Stimulated activated CD8-positive, alpha-beta memory T cell treated with anti-CD3 and anti-CD28 coated beads, Interleukin-4, amount 100 ng/mL, for 24 hours (primary cell): ENCODE measurements at regions not wholly inside any gene's neighbourhood (a gene's known extent, or its start where the extent isn't known, plus 50 kb on each side); places are given as distances from the start of the nearest gene placed in this dataset.
"Not testable (repeated sequence)": the region's sequence is repeated elsewhere in the genome, so short reads cannot be mapped to it uniquely, and the experiment has no call there.

Source experiments
- DNase-seq: peaks from one replicate; pipeline ENCODE4 v3.0.0-alpha.2; 2020; ENCODE audit warnings: low read depth

- DNase-seq, result no peak
These were observed 115.4 kb downstream of the GATA6 start for GRCh38 chr18:22284581-22285360.

GRCh38 chr18:22283855-22284254 is 114.5 kb downstream of the GATA6 start:
- DNase-seq, result not testable (repeated sequence)

GRCh38 chr18:22283397-22283796 is 114.0 kb downstream of the GATA6 start:
- no peak for DNase-seq

GRCh38 chr18:22283116-22283395 is 113.7 kb downstream of the GATA6 start:
- DNase-seq, result no peak

GRCh38 chr18:22282311-22283115 is 113.1 kb downstream of the GATA6 start:
- peak; percentile 11 for DNase-seq

- DNase-seq, result no peak
These were observed 111.0 kb downstream of the GATA6 start for GRCh38 chr18:22280453-22280750.

GRCh38 chr18:22279741-22280452 is 110.5 kb downstream of the GATA6 start:
- DNase-seq, result no peak

GRCh38 chr18:22278798-22279197 is 109.4 kb downstream of the GATA6 start:
- no peak for DNase-seq

- no peak for DNase-seq
These were observed 108.4 kb downstream of the GATA6 start for GRCh38 chr18:22277758-22278157.

GRCh38 chr18:22276334-22276713 is 106.9 kb downstream of the GATA6 start:
- no peak for DNase-seq

GRCh38 chr18:22275706-22276333 is 106.4 kb downstream of the GATA6 start:
- DNase-seq, result no peak

- DNase-seq, result no peak
These were observed 104.0 kb downstream of the GATA6 start for GRCh38 chr18:22273101-22274039.

GRCh38 chr18:22272242-22272641 is 102.9 kb downstream of the GATA6 start:
- no peak for DNase-seq

GRCh38 chr18:22271030-22271429 is 101.6 kb downstream of the GATA6 start:
- DNase-seq, result no peak

- no peak for DNase-seq
These were observed 99.3 kb downstream of the GATA6 start for GRCh38 chr18:22268641-22269128.

GRCh38 chr18:22267697-22268096 is 98.3 kb downstream of the GATA6 start:
- no peak for DNase-seq

- DNase-seq, result no peak
These were observed 97.8 kb downstream of the GATA6 start for GRCh38 chr18:22267225-22267624.

- no peak for DNase-seq
These were observed 96.4 kb downstream of the GATA6 start for GRCh38 chr18:22265838-22266237.

GRCh38 chr18:22260208-22260820 is 90.9 kb downstream of the GATA6 start:
- DNase-seq, result no peak

GRCh38 chr18:22257022-22257543 is 87.7 kb downstream of the GATA6 start:
- DNase-seq, result no peak

- no peak for DNase-seq
These were observed 84.7 kb downstream of the GATA6 start for GRCh38 chr18:22254088-22254487.
